Transverse colon (tissue), 3 donors: ENCODE measurements at regions not wholly inside any gene's neighbourhood (a gene's known extent, or its start where the extent isn't known, plus 50 kb on each side); places are given as distances from the start of the nearest gene placed in this dataset.

ENCODE experiments used
- EP300 ChIP-seq: sonication (generic); formaldehyde crosslinking; IDR thresholded peaks from one replicate; pipeline ENCODE4 v1.6.1; 2017; ENCODE audit warnings: antibody characterized with exemption, low read depth
- TF ChIP-seq, protein P1 (sequence below), 5 experiments: fragments of 200-600 bp in 3 of 5; fragments of 450-650 bp in 2 of 5; sonication (generic) in 3 of 5; IDR thresholded peaks; 1 replicate in 2 of 5; 2 replicates in 3 of 5; pipeline ENCODE4 v1.5.1; 2016 to 2017; ENCODE audit warnings: antibody characterized with exemption in 5 of 5, inconsistent platforms in 3 of 5, mild to moderate bottlenecking in 2 of 5, moderate library complexity in 1 of 5

DNA sequence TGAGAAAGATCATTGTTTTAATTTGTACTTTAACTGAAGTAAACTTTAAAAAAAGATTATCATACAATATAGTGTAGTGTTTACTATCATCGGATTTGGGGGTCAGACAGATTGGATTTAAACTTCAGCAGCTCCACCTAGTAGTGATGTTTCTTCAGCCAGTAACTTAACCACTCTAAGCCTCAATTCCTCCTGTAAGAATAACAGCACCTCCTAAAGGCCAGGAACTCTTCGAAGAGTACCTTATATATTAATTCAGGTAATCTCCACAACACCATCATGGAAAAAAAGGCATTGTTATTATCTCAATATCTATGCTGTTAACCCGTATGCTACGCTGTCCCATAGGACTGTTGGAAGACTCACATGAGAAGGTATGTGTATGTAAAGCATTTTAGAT is 69.0 kb upstream of the DLGAP1 start:
- TF ChIP-seq, protein P1, sequence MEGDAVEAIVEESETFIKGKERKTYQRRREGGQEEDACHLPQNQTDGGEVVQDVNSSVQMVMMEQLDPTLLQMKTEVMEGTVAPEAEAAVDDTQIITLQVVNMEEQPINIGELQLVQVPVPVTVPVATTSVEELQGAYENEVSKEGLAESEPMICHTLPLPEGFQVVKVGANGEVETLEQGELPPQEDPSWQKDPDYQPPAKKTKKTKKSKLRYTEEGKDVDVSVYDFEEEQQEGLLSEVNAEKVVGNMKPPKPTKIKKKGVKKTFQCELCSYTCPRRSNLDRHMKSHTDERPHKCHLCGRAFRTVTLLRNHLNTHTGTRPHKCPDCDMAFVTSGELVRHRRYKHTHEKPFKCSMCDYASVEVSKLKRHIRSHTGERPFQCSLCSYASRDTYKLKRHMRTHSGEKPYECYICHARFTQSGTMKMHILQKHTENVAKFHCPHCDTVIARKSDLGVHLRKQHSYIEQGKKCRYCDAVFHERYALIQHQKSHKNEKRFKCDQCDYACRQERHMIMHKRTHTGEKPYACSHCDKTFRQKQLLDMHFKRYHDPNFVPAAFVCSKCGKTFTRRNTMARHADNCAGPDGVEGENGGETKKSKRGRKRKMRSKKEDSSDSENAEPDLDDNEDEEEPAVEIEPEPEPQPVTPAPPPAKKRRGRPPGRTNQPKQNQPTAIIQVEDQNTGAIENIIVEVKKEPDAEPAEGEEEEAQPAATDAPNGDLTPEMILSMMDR (IDR thresholded peaks at IDR 0.05): no peak
- no peak for TF ChIP-seq EP300
